Heart left ventricle (tissue), 13 donors: ENCODE measurements at regions not wholly inside any gene's neighbourhood (a gene's known extent, or its start where the extent isn't known, plus 50 kb on each side); places are given as distances from the start of the nearest gene placed in this dataset.

Experiments used
- CTCF ChIP-seq, 12 donors: fragments of 200-600 bp; sonication (generic) in 4 of 12; IDR thresholded peaks; one replicate each; pipeline versions ENCODE4 v1.5.0 to v1.8.0; 2018 to 2022; ENCODE audit warnings: antibody characterized with exemption in 12 of 12, mild to moderate bottlenecking in 5 of 12
- POLR2A ChIP-seq, 2 donors: fragments of 450-650 bp; IDR thresholded peaks; one replicate each; pipeline ENCODE4 v1.6.1; 2017; ENCODE audit warnings: antibody characterized with exemption in 2 of 2, mild to moderate bottlenecking in 2 of 2, moderate library complexity in 2 of 2
- donor health status: ischemic (EF 13 %, LVEDD 7.1; RV severe dilation, severe dysfunction).
- donor health status: DM: no; HTN: yes; CAD: no.
- donor health status: DM: no; HTN: no; CAD: no.
- donor health status: ischemic (EF 25% LVEDD 6.9; RV normal size, moderate dysfunction).
- donor health status: ischemic (EF 25% LVEDD 5.7; RV mildly dilated, moderate dysfunction).
- donor health status: ischemic (EF 35%, LVEDD 5.7; RV mildly dilated, moderate dysfunction).
- donor health status: nonischemic (EF 11% LVEDD 7.7; RV severe dilation, severe dysfunction).
- donor health status: DM: yes; HTN: yes; CAD: no.
- donor health status: PGD.
- donor health status: ischemic (EF 29% LVEDD 5.4; RV normal size, mild dysfunction).
- donor health status: nonischemic (EF 23%, LVEDD 6.1; RV moderate dilation, normal function).

GRCh38 chr11:95466416-95466815 lies 235.4 kb upstream of the SESN3 start:
- TF ChIP-seq CTCF (IDR thresholded peaks at IDR 0.05) (no peak), POLR2A (IDR thresholded peaks at IDR 0.05) (no peak)
